CD14-positive monocyte (primary cell): ENCODE measurements at regions not wholly inside any gene's neighbourhood (a gene's known extent, or its start where the extent isn't known, plus 50 kb on each side); places are given as distances from the start of the nearest gene placed in this dataset.

Experiments used
- DNase-seq, 3 donors: peaks; one replicate each; pipeline ENCODE4 v3.0.0-alpha.2; 2011 to 2022
- H2AFZ ChIP-seq: 2 replicates; pipeline ENCODE4 v1.6.0; 2012; ENCODE audit warnings: mild to moderate bottlenecking, low read depth, low read length, inconsistent platforms; ENCODE audit not compliant: insufficient read depth, poor library complexity, severe bottlenecking
- H3K27ac ChIP-seq, 2 donors: 1 replicate in 1 of 2; 2 replicates in 1 of 2; pipeline ENCODE4 v1.5.1; 2012 to 2013; ENCODE audit warnings: low read length in 2 of 2, control low read depth in 1 of 2, inconsistent platforms in 1 of 2, low read depth in 1 of 2, mild to moderate bottlenecking in 1 of 2
- H3K27me3 ChIP-seq, 2 donors: one replicate each; pipeline versions ENCODE4 v1.6.0 to v1.6.1; 2011 to 2013; ENCODE audit warnings: low read length in 2 of 2; ENCODE audit not compliant: control insufficient read depth in 2 of 2, insufficient read depth in 2 of 2
- H3K36me3 ChIP-seq, 2 donors: replicated peaks in 1 of 2; 1 replicate in 1 of 2; 2 replicates in 1 of 2; pipeline versions ENCODE4 v1.5.1 to v1.6.1; 2012 to 2013; ENCODE audit warnings: low read length in 2 of 2, control low read depth in 1 of 2, inconsistent platforms in 1 of 2, mild to moderate bottlenecking in 1 of 2; ENCODE audit not compliant: insufficient read depth in 2 of 2, control insufficient read depth in 1 of 2
- H3K4me1 ChIP-seq, 2 donors: 1 replicate in 1 of 2; 2 replicates in 1 of 2; pipeline versions ENCODE4 v1.5.1 to v1.6.1; 2012 to 2013; ENCODE audit warnings: low read length in 2 of 2, control low read depth in 1 of 2, inconsistent platforms in 1 of 2, mild to moderate bottlenecking in 1 of 2, moderate library complexity in 1 of 2; ENCODE audit not compliant: insufficient read depth in 2 of 2, control insufficient read depth in 1 of 2
- H3K4me2 ChIP-seq: replicated peaks from 2 replicates; pipeline ENCODE3; 2012; ENCODE audit warnings: low read length, moderate library complexity, mild to moderate bottlenecking; ENCODE audit not compliant: poor library complexity, severe bottlenecking; ENCODE audit errors: extremely low read depth
- H3K4me3 ChIP-seq, 3 experiments: fragments of 200-600 bp in 1 of 3; sonication (generic) in 1 of 3; replicated peaks in 1 of 3; 1 replicate in 2 of 3; 2 replicates in 1 of 3; pipeline ENCODE4 v1.5.1; 2011 to 2013; ENCODE audit warnings: low read length in 3 of 3, mild to moderate bottlenecking in 3 of 3, control low read depth in 2 of 3, low read depth in 2 of 3, inconsistent platforms in 1 of 3, moderate library complexity in 1 of 3
- H3K79me2 ChIP-seq: 2 replicates; pipeline ENCODE4 v1.6.0; 2012; ENCODE audit warnings: mild to moderate bottlenecking, control low read depth, inconsistent platforms, low read length, moderate library complexity; ENCODE audit not compliant: insufficient read depth
- H3K9ac ChIP-seq: 2 replicates; pipeline ENCODE4 v1.6.0; 2017; ENCODE audit warnings: low read length, mild to moderate bottlenecking; ENCODE audit not compliant: insufficient read depth, poor library complexity, severe bottlenecking
- H3K9me3 ChIP-seq, 2 donors: replicated peaks in 1 of 2; 1 replicate in 1 of 2; 2 replicates in 1 of 2; pipeline versions ENCODE4 v1.5.1 to v1.6.1; 2012 to 2013; ENCODE audit warnings: low read length in 2 of 2, control low read depth in 1 of 2; ENCODE audit not compliant: control insufficient read depth in 1 of 2, insufficient read depth in 1 of 2
- H4K20me1 ChIP-seq: 2 replicates; pipeline ENCODE4 v1.6.0; 2012; ENCODE audit warnings: mild to moderate bottlenecking, low read length, control low read depth, moderate library complexity; ENCODE audit not compliant: insufficient read depth
- H3K27ac Mint-ChIP-seq, 7 donors: one replicate each; pipeline ENCODE4 v1.8.0; 2020; ENCODE audit warnings: mild to moderate bottlenecking in 7 of 7, mixed read lengths in 7 of 7, moderate library complexity in 6 of 7, inconsistent platforms in 2 of 7
- H3K27me3 Mint-ChIP-seq, 3 donors: one replicate each; pipeline ENCODE4 v1.8.0; 2021 to 2022; ENCODE audit warnings: low read depth in 3 of 3, mild to moderate bottlenecking in 3 of 3, mixed read lengths in 3 of 3, moderate library complexity in 3 of 3, inconsistent platforms in 1 of 3
- H3K36me3 Mint-ChIP-seq, 2 donors: one replicate each; pipeline ENCODE4 v1.8.0; 2020; ENCODE audit warnings: mixed read lengths in 2 of 2, inconsistent platforms in 1 of 2, mild to moderate bottlenecking in 1 of 2
- H3K4me1 Mint-ChIP-seq: one replicate; pipeline ENCODE4 v1.8.0; 2020; ENCODE audit warnings: mild to moderate bottlenecking, mixed read lengths
- H3K4me3 Mint-ChIP-seq, 2 donors: one replicate each; pipeline ENCODE4 v1.8.0; 2020; ENCODE audit warnings: mild to moderate bottlenecking in 2 of 2, mixed read lengths in 2 of 2, moderate library complexity in 1 of 2
- H3K9me3 Mint-ChIP-seq, 7 donors: one replicate each; pipeline ENCODE4 v1.8.0; 2020 to 2022; ENCODE audit warnings: mixed read lengths in 7 of 7, mild to moderate bottlenecking in 6 of 7, moderate library complexity in 6 of 7, inconsistent platforms in 2 of 7
- CTCF ChIP-seq: fragments of 200-600 bp; IDR thresholded peaks from one replicate; pipeline ENCODE4 v1.8.0; 2022; ENCODE audit warnings: antibody characterized with exemption, mild to moderate bottlenecking
- WGBS: methylation state at CpG from one replicate; pipeline ENCODE4 v1.1.5; 2013; ENCODE audit warnings: missing lambda C conversion rate; ENCODE audit not compliant: insufficient coverage; 5-methylcytosine and 5-hydroxymethylcytosine counted together
- intact Hi-C, 2 donors: fragments of 100-400 bp; cut with micrococcal nuclease; formaldehyde crosslinking; loops; one replicate each; pipeline versions ENCODE4 v1.15.0 to v1.15.1; 2023

- H3K27ac Mint-ChIP-seq, result no peak overlapping the region
- H3K27ac ChIP-seq, result no peak overlapping the region
- H3K4me2 ChIP-seq, result no peak overlapping the region
- H3K79me2 ChIP-seq, result no peaks in the 10 kb centered on the region
- intact Hi-C loops, result no loop called here
- peaks cover 5% of the 10 kb centered on the region for H3K4me1 Mint-ChIP-seq
- no peaks in the 10 kb centered on the region for H3K36me3 Mint-ChIP-seq
- no peaks in the 10 kb centered on the region for H3K4me1 ChIP-seq
- H3K4me3 ChIP-seq, result no peak overlapping the region
- H3K36me3 ChIP-seq, result no peaks in the 10 kb centered on the region
- DNase-seq, result no peak
- TF ChIP-seq CTCF, result no peak
- no peak overlapping the region for H2AFZ ChIP-seq
- no peaks in the 10 kb centered on the region for H4K20me1 ChIP-seq
- no CpG with 5 or more reads among the region's 3 CpGs for WGBS
- H3K9ac ChIP-seq, result no peak overlapping the region
- peaks cover 0 to 2% (median 0%) of the 10 kb centered on the region in 3 donors for H3K27me3 Mint-ChIP-seq
- peaks cover 0 to 6% (median 0%) of the 10 kb centered on the region in 7 donors for H3K9me3 Mint-ChIP-seq
- no peak overlapping the region for H3K4me3 Mint-ChIP-seq
- no peaks in the 10 kb centered on the region for H3K27me3 ChIP-seq
- H3K9me3 ChIP-seq, result no peaks in the 10 kb centered on the region
These were observed 828.9 kb downstream of the TLR4 start for GRCh38 chr9:118533101-118533500.

- intact Hi-C loops, result no loop called here
- 92% methylated on average over 2 of the region's 3 CpGs for WGBS
- TF ChIP-seq CTCF, result no peak
- H3K9me3 Mint-ChIP-seq, result peaks cover 0 to 6% (median 0%) of the 10 kb centered on the region in 7 donors
- H3K27me3 Mint-ChIP-seq, result peaks cover 0 to 2% (median 0%) of the 10 kb centered on the region in 3 donors
- peaks cover 5% of the 10 kb centered on the region for H3K4me1 Mint-ChIP-seq
- H3K36me3 Mint-ChIP-seq, result no peaks in the 10 kb centered on the region
- Histone ChIP-seq H3K9me3 (no peaks in the 10 kb centered on the region), H3K27ac (no peak overlapping the region), H2AFZ (no peak overlapping the region), H3K4me1 (no peaks in the 10 kb centered on the region), H3K27me3 (no peaks in the 10 kb centered on the region), H3K36me3 (no peaks in the 10 kb centered on the region), H3K79me2 (no peaks in the 10 kb centered on the region), H4K20me1 (no peaks in the 10 kb centered on the region), H3K9ac (no peak overlapping the region), H3K4me2 (no peak overlapping the region), H3K4me3 (no peak overlapping the region)
- no peak for DNase-seq
- H3K27ac Mint-ChIP-seq, result no peak overlapping the region
- H3K4me3 Mint-ChIP-seq, result no peak overlapping the region
These were observed 829.6 kb downstream of the TLR4 start for GRCh38 chr9:118533850-118534249.
